Kidney capillary endothelial cell (primary cell): ENCODE measurements at regions not wholly inside any gene's neighbourhood (a gene's known extent, or its start where the extent isn't known, plus 50 kb on each side); places are given as distances from the start of the nearest gene placed in this dataset.
A peak's percentile ranks its signal among the peaks of the same experiment; 100 is the strongest.

Experiments
- DNase-seq: peaks from one replicate; pipeline ENCODE4 v3.0.0-alpha.2; 2018; ENCODE audit warnings: low spot score

GRCh38 chr1:209222826-209223225, 360.7 kb upstream of the CAMK1G start:
- DNase-seq: no peak

- no peak for DNase-seq
Observed at GRCh38 chr1:209223791-209224190, 359.7 kb upstream of the CAMK1G start.

- DNase-seq: no peak
Observed at GRCh38 chr1:209224886-209225285, 358.6 kb upstream of the CAMK1G start.

DNA sequence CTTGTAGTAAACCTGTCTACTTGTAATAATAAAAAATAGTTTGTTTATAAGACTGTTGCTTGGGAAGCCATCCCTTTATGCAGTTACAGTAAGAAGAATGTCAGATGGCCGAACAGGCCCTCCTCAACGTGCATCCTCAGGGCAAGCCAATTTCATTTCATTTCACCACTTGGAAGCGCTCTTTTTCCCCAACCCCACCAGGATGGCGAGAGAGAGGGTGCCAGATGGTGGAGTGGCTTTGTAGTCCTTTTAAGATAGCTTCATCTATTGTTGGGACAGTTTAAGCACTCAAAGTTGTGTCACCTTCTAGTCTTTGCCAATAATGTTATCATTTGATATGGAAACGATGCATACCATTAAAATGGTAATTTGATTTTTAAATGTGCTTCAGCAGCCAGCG, 356.3 kb upstream of the CAMK1G start:
- no peak for DNase-seq

DNA sequence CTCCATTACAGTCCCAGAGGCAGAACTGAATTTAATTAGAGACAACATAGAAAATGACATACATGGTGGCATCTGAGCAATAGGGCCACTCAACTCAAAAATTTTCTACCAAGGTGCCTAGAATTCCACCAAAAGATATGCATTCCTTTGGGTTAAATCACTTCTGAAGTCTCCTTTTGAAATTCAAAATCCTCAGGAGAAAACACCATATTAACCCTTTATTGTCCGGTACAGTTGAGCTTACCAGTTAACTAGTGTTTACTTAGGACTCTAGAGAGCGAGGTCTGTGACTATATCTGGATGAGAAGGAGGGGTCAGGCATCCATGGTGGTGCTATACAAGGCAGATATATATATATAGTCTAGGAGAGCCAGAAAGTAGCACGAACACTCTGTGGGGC, 355.6 kb upstream of the CAMK1G start:
- no peak for DNase-seq

GRCh38 chr1:209229494-209230061, 353.9 kb upstream of the CAMK1G start:
- DNase-seq: no peak

DNA sequence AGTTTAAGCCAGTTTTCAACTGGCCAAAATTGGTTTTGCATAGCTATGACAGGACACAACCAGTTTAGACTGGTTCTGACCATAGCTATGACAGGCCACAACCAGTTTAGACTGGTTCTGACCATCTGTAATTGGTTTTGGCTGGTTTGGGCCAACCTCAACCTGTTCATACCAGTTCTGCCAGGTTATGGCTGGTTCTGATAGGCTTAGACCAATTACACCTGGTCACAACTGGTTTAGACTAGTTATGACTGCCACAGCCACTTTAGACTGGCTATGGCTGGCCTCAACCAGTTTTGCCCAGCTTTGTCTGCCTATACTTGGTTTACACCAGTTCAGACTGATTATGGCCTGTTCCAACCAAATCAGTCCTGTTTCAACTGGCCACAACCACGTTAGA, 353.2 kb upstream of the CAMK1G start:
- DNase-seq: no peak

DNA sequence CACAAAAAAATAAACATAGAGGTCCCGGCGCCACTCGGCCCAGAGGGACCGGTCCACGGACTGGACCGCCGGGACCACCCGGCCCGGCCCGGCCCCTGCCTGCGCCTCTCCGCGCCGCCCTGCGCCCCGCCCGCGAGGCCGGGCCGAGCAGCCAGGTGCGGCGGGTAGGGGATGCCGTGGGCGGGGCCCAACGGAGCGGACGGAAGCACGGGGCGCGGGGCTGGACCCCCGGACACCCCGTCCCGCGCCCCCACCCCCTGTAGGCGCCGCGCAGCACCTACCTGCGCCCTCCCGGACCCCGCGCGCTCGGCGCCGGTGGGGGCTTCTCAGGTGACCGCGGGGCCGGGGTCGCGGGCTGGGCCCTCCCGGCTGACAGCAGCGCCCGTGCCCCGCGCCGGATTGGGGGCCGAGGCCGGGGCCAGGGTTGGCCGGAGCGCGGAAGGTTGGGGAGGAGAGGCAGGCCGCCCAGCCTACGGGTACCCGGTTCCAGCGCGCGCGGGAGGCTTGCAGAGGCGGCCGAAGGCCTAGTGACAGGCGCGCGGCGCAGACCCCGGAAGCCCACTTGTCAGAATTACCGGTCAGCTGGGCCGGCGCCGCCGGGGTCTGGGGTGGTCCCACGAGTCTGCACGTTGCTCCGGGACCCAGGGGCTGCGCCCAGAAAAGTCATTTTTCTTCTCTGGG, 351.9 kb upstream of the CAMK1G start:
- no peak for DNase-seq

GRCh38 chr1:209232197-209232596, 351.3 kb upstream of the CAMK1G start:
- no peak for DNase-seq

DNA sequence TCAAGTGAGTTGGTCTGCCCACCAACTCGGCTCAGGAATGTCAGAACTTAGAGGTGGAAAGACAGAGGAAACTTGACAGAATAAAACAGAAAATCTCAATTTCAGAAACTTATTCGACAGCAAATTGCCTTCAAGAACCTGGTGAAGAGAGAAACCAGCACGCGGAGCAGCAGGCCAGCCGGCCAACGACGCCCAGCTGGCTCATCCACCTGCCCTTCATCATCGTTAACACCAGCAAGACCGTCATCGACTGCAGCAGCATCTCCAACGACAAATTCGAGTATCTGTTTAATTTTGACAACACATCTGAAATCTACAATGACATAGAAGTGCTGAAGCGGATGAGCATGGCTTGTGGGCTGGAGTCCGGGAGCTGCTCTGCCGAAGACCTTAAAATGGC, 350.8 kb upstream of the CAMK1G start:
- DNase-seq: no peak

DNA sequence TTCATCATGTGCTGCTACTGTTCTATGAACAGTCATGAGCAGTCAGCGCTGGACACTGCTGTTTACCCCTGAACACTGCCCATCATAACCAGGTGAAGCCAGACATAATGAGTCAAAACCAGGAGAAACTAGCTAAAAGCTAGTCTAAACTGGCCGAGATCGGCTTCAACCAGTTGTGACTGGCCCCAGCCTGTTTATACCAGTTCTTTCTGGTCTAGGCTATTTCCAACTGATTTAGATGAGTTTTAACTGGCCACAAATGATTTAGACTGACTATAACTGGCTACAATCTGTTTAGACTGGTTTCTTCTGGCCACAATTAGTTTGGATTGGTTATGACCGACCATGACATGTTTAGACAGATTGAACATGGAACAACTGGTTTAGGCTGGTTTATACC, 348.3 kb upstream of the CAMK1G start:
- DNase-seq: no peak

- DNase-seq: peak; percentile 81
Observed at GRCh38 chr1:209238356-209238755, 345.2 kb upstream of the CAMK1G start.

- DNase-seq: no peak
Observed at GRCh38 chr1:209240351-209240750, 343.2 kb upstream of the CAMK1G start.

- no peak for DNase-seq
Observed at GRCh38 chr1:209241487-209241886, 342.0 kb upstream of the CAMK1G start.

- DNase-seq: peak; percentile 57
Observed at GRCh38 chr1:209248649-209249279, 334.8 kb upstream of the CAMK1G start.

- no peak for DNase-seq
Observed at GRCh38 chr1:209249280-209249670, 334.2 kb upstream of the CAMK1G start.

- DNase-seq: no peak
Observed at GRCh38 chr1:209249785-209250440, 333.6 kb upstream of the CAMK1G start.

DNA sequence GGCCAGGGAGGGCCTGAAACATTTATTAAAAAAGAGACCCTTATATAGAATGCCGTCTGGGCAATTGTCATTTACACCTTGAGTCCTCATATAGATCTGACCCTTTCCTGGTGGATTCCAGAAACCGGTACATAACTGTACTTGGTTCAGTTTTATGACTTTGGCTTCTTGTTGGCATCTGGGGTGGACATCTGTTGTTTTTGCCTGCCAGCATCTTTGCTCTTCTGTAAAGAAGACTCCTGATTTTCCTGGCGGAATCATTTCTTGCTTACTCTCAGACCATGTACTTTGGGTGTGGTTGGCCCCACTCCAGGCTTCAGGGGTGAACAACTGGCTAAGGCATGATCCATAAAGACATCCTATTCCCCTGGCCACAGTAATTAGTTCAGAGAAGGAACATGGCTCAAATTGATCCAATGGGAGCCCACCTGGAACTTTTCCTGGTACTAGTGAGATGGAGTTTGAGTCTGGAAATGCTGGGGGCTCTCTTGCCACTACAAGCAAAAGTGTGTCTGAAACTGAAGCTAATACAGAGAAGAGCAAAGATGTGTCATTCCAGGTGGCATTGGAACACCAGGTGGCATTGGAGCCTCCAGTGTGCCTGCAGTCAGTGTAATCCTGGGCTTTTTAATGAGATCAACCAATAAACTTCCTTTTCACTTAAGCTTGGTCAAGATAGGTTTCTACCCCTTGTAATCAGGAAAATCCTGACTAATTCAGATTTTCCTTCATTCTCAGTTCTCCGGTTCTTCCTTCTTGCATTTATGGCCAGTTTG, 332.5 kb upstream of the CAMK1G start:
- DNase-seq: no peak

DNA sequence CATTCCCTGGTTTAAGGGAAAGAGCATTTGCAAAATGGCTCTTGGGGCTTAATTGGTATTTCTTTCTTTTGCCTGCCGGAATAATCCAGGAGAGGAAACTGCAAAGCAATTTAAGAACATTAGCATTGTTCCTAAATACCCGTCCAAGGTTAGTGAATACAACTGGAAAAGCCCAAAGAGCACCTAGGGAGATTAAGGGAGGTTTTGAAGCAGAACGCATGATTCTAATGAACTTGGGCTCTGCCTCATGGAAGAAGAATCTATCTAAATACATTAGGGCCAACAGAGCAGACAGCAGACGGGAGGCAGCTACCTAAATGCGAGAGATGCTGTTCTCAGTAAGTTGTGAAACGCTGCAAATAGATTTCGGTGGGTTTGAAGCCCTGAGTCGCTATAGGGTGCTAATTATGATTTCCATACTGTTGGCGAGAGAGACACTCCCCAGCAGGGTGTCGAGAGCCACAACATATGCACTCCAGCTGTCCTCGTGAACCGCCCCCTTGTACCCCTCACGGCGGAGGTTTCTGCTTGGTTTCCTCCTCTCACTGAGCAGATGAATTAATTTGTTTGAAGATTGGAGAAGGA, 326.7 kb upstream of the CAMK1G start:
- DNase-seq: no peak

GRCh38 chr1:209257454-209257853, 326.1 kb upstream of the CAMK1G start:
- DNase-seq: no peak

GRCh38 chr1:209260136-209260535, 323.4 kb upstream of the CAMK1G start:
- DNase-seq: no peak

DNA sequence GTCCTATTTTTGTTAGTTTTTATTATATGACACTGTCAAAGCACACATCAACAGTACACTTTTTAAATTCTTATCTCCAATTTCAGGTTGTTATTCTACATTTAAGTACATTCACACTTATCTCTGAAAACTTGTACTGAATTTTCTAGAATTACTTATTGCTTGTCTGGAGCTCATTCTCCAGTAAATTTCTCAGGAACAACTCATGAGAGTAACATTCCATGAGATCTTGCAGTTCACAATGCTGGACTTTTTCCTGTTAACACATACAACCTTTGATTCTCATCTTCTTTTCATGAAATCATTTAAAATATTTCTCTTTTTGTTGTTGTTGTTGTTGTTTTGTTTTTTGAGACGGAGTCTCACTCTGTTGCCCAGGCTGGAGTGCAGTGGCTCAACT, 320.9 kb upstream of the CAMK1G start:
- DNase-seq: no peak
